OCI-LY7 (cell line): ENCODE measurements at regions not wholly inside any gene's neighbourhood (a gene's known extent, or its start where the extent isn't known, plus 50 kb on each side); places are given as distances from the start of the nearest gene placed in this dataset.

Experiments
- CTCF ChIP-seq: fragments of 200-600 bp; sonication (generic); conservative IDR thresholded peaks from 2 replicates; pipeline ENCODE4 v1.5.1; 2014; ENCODE audit warnings: mild to moderate bottlenecking, antibody characterized with exemption, low read length, moderate library complexity, mixed read lengths
- EZH2phosphoT487 ChIP-seq: fragments of 200-600 bp; sonication (generic); IDR thresholded peaks from 2 replicates; pipeline ENCODE4 v1.6.1; 2018; ENCODE audit warnings: low read depth, borderline replicate concordance, mild to moderate bottlenecking, mixed run types, antibody characterized with exemption, low read length, moderate library complexity, mixed read lengths

- no peak for TF ChIP-seq CTCF
- no peak for TF ChIP-seq EZH2phosphoT487
These were observed 249.7 kb downstream of the GLI2 start for GRCh38 chr2:120985174-120985996.
